B cell (primary cell): ENCODE measurements at regions not wholly inside any gene's neighbourhood (a gene's known extent, or its start where the extent isn't known, plus 50 kb on each side); places are given as distances from the start of the nearest gene placed in this dataset.

Experiments
- ATAC-seq: fragments of 200-7000 bp; cut with Tn5 transposase; one replicate; pipeline ENCODE4 v1.10.0; 2021; ENCODE audit warnings: low read depth, mild to moderate bottlenecking, moderate number of reproducible peaks, moderate library complexity
- CTCF ChIA-PET: fragments of 350-600 bp; sonication (Branson Sonifier 250); formaldehyde crosslinking; loops from one replicate; lab custom pipeline; 2021; ENCODE audit warnings: antibody characterized with exemption, inconsistent platforms; lab: Charles Lee
- POLR2A ChIA-PET: fragments of 350-600 bp; sonication (Branson Sonifier 250); formaldehyde crosslinking; loops from one replicate; lab custom pipeline; 2021; ENCODE audit warnings: antibody characterized with exemption; lab: Charles Lee
- DNase-seq: peaks from one replicate; pipeline ENCODE4 v3.0.0; 2013
- H2AFZ ChIP-seq: 2 replicates; pipeline ENCODE4 v1.6.1; 2012; ENCODE audit warnings: mild to moderate bottlenecking, low read depth, low read length; ENCODE audit not compliant: insufficient read depth, poor library complexity, severe bottlenecking
- H3K27ac ChIP-seq, 2 donors: 1 replicate in 1 of 2; 2 replicates in 1 of 2; pipeline ENCODE4 v1.5.1; 2012 to 2013; ENCODE audit warnings: low read length in 2 of 2, mild to moderate bottlenecking in 2 of 2, moderate library complexity in 1 of 2
- H3K27me3 ChIP-seq, 4 experiments: fragments of 200-600 bp in 1 of 4; sonication (generic) in 1 of 4; replicated peaks in 1 of 4; 1 replicate in 2 of 4; 2 replicates in 2 of 4; pipeline versions ENCODE4 v1.6.1 to v1.7.0; 2013 to 2016; ENCODE audit warnings: low read length in 3 of 4, mild to moderate bottlenecking in 2 of 4, mixed read lengths in 1 of 4, moderate library complexity in 1 of 4; ENCODE audit not compliant: insufficient read depth in 4 of 4, control insufficient read depth in 3 of 4; ENCODE audit errors: control extremely low read depth in 1 of 4
- H3K36me3 ChIP-seq, 2 experiments: replicated peaks in 1 of 2; 1 replicate in 1 of 2; 2 replicates in 1 of 2; pipeline versions ENCODE4 v1.6.1 to v1.7.1; 2013; ENCODE audit warnings: low read length in 1 of 2; ENCODE audit not compliant: insufficient read depth in 2 of 2, control insufficient read depth in 1 of 2; ENCODE audit errors: control extremely low read depth in 1 of 2, extremely low read depth in 1 of 2
- H3K4me1 ChIP-seq, 2 donors: fragments of 200-600 bp in 1 of 2; sonication (generic) in 1 of 2; 1 replicate in 1 of 2; 2 replicates in 1 of 2; pipeline versions ENCODE4 v1.5.1 to v1.6.1; 2013 to 2017; ENCODE audit warnings: low read length in 2 of 2; ENCODE audit not compliant: control insufficient read depth in 2 of 2, insufficient read depth in 2 of 2
- H3K4me2 ChIP-seq: replicated peaks from 2 replicates; pipeline ENCODE3; 2012; ENCODE audit warnings: mild to moderate bottlenecking, low read depth, low read length; ENCODE audit not compliant: poor library complexity, severe bottlenecking
- H3K4me3 ChIP-seq, 5 experiments: fragments of 200-600 bp in 1 of 5; sonication (generic) in 1 of 5; 1 replicate in 3 of 5; 2 replicates in 2 of 5; pipeline versions ENCODE4 v1.5.1 to v1.7.0; 2011 to 2016; ENCODE audit warnings: low read length in 4 of 5, mild to moderate bottlenecking in 4 of 5, low read depth in 2 of 5, control low read depth in 1 of 5, moderate library complexity in 1 of 5; ENCODE audit not compliant: insufficient read depth in 1 of 5; ENCODE audit errors: control extremely low read depth in 1 of 5, extremely low read depth in 1 of 5
- H3K79me2 ChIP-seq: fragments of 200-600 bp; sonication (generic); one replicate; pipeline ENCODE4 v1.6.0; 2016; ENCODE audit warnings: low read length; ENCODE audit not compliant: control insufficient read depth, insufficient read depth
- H3K9ac ChIP-seq: fragments of 200-600 bp; sonication (generic); 2 replicates; pipeline ENCODE4 v1.6.1; 2017; ENCODE audit warnings: mild to moderate bottlenecking, low read length, moderate library complexity
- H3K9me3 ChIP-seq, 3 donors: one replicate each; pipeline versions ENCODE4 v1.6.1 to v1.7.1; 2013; ENCODE audit warnings: low read length in 2 of 3; ENCODE audit not compliant: control insufficient read depth in 2 of 3, insufficient read depth in 1 of 3; ENCODE audit errors: control extremely low read depth in 1 of 3
- H4K20me1 ChIP-seq: 2 replicates; pipeline ENCODE4 v1.6.0; 2012; ENCODE audit warnings: mild to moderate bottlenecking, low read length; ENCODE audit not compliant: insufficient read depth, control insufficient read depth, poor library complexity, severe bottlenecking
- H3K27ac Mint-ChIP-seq: one replicate; pipeline ENCODE4 v1.8.0; 2021; ENCODE audit warnings: mixed read lengths
- H3K27me3 Mint-ChIP-seq: one replicate; pipeline ENCODE4 v1.8.0; 2021; ENCODE audit warnings: mixed read lengths
- H3K4me1 Mint-ChIP-seq: one replicate; pipeline ENCODE4 v1.8.0; 2021; ENCODE audit warnings: mixed read lengths
- H3K4me3 Mint-ChIP-seq: one replicate; pipeline ENCODE4 v1.8.0; 2021; ENCODE audit warnings: mixed read lengths
- H3K9me3 Mint-ChIP-seq: one replicate; pipeline ENCODE4 v1.8.0; 2022; ENCODE audit warnings: mixed read lengths; ENCODE audit not compliant: insufficient read depth
- EZH2 ChIP-seq: IDR thresholded peaks from 2 replicates; pipeline ENCODE4 v1.6.1; 2012; ENCODE audit warnings: borderline replicate concordance, low read depth, mild to moderate bottlenecking, moderate library complexity, low read length; ENCODE audit not compliant: insufficient read depth, poor library complexity, severe bottlenecking
- WGBS: methylation state at CpG from one replicate; pipeline ENCODE4 v1.1.5; 2013; ENCODE audit warnings: missing lambda C conversion rate; ENCODE audit not compliant: insufficient coverage; 5-methylcytosine and 5-hydroxymethylcytosine counted together
- intact Hi-C: fragments of 100-400 bp; cut with micrococcal nuclease; formaldehyde crosslinking; loops from one replicate; pipeline ENCODE4 v1.10.0; 2022
- TF ChIP-seq, protein P1 (sequence below): fragments of 200-600 bp; IDR thresholded peaks from one replicate; pipeline ENCODE4 v1.8.0; 2022; ENCODE audit warnings: antibody characterized with exemption, mild to moderate bottlenecking

DNA sequence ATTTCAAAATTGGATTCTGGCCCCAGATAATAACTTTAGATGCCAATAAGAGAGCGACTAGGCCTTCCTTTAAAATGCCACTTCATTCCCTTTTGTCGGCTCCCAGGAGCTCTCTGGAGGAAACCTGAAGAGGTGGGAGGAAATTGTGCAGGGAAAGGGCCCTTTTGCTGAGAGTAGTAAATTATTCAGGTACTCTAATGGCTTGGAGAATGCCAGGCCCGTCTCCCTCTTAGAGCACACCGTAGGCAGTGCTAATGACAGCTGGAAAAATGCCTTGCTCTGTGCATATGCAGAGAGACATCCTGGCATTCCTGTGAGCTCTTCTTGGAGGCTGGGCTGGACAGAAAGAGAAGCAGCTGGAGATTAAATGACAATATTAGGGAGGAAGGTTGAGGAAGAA lies 115.0 kb upstream of the RPH3A start:
- H3K4me2 ChIP-seq = no peak overlapping the region
- H4K20me1 ChIP-seq = no peaks in the 10 kb centered on the region
- intact Hi-C loops = no loop called here
- H3K9me3 ChIP-seq = peaks cover 0 to 1% (median 0%) of the 10 kb centered on the region in 3 donors
- H3K9ac ChIP-seq = no peak overlapping the region
- no peaks in the 10 kb centered on the region for H3K4me1 ChIP-seq
- ATAC-seq (no peak), DNase-seq (no peak)
- TF ChIP-seq EZH2 = no peak
- TF ChIP-seq, protein P1, sequence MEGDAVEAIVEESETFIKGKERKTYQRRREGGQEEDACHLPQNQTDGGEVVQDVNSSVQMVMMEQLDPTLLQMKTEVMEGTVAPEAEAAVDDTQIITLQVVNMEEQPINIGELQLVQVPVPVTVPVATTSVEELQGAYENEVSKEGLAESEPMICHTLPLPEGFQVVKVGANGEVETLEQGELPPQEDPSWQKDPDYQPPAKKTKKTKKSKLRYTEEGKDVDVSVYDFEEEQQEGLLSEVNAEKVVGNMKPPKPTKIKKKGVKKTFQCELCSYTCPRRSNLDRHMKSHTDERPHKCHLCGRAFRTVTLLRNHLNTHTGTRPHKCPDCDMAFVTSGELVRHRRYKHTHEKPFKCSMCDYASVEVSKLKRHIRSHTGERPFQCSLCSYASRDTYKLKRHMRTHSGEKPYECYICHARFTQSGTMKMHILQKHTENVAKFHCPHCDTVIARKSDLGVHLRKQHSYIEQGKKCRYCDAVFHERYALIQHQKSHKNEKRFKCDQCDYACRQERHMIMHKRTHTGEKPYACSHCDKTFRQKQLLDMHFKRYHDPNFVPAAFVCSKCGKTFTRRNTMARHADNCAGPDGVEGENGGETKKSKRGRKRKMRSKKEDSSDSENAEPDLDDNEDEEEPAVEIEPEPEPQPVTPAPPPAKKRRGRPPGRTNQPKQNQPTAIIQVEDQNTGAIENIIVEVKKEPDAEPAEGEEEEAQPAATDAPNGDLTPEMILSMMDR = no peak
- H3K27ac ChIP-seq = no peak overlapping the region
- H3K4me3 Mint-ChIP-seq = no peak overlapping the region
- no peak overlapping the region for H3K27ac Mint-ChIP-seq
- 90% methylated on average over 4 of the region's 4 CpGs for WGBS
- no peaks in the 10 kb centered on the region for H3K79me2 ChIP-seq
- H3K4me3 ChIP-seq = no peak overlapping the region
- H3K9me3 Mint-ChIP-seq = no peaks in the 10 kb centered on the region
- H3K27me3 ChIP-seq = peaks cover 0 to 7% (median 0%) of the 10 kb centered on the region in 4 experiments
- POLR2A ChIA-PET = no interaction called here
- H3K4me1 Mint-ChIP-seq = no peaks in the 10 kb centered on the region
- CTCF ChIA-PET = interaction anchor here (1.3 kb wide), 1 partner anchor 25 kb away, joined by 3 read pairs; no protein-coding TSS in a partner anchor
- H2AFZ ChIP-seq = no peak overlapping the region
- H3K27me3 Mint-ChIP-seq = peaks cover 36% of the 10 kb centered on the region
- H3K36me3 ChIP-seq = no peaks in the 10 kb centered on the region

GRCh38 chr12:112677050-112677765 lies 114.3 kb upstream of the RPH3A start:
- no peak for TF ChIP-seq EZH2
- TF ChIP-seq, protein P1 = no peak

More at GRCh38 chr12:112677050-112677765, 114.3 kb upstream of the RPH3A start:
- Histone ChIP-seq H4K20me1 (no peaks in the 10 kb centered on the region), H3K4me2 (no peak overlapping the region), H3K9ac (no peak overlapping the region), H3K79me2 (no peaks in the 10 kb centered on the region), H3K4me3 (no peak overlapping the region), H3K9me3 (peaks cover 0 to 1% (median 0%) of the 10 kb centered on the region in 3 donors), H2AFZ (no peak overlapping the region), H3K27me3 (peaks cover 0 to 6% (median 0%) of the 10 kb centered on the region in 4 experiments), H3K36me3 (no peaks in the 10 kb centered on the region), H3K4me1 (no peaks in the 10 kb centered on the region), H3K27ac (no peak overlapping the region)
- intact Hi-C loops = no loop called here
- DNase-seq = no peak
- H3K9me3 Mint-ChIP-seq = no peaks in the 10 kb centered on the region
- H3K27me3 Mint-ChIP-seq = peaks cover 43% of the 10 kb centered on the region
- no peak overlapping the region for H3K4me3 Mint-ChIP-seq
- H3K27ac Mint-ChIP-seq = no peak overlapping the region
- CTCF ChIA-PET = interaction anchor here (1.3 kb wide), 1 partner anchor 25 kb away, joined by 3 read pairs; no protein-coding TSS in a partner anchor
- POLR2A ChIA-PET = no interaction called here
- H3K4me1 Mint-ChIP-seq = no peaks in the 10 kb centered on the region
- no peak for ATAC-seq
- 97% methylated on average over 3 of the region's 6 CpGs for WGBS
